Nephron progenitor cell (in vitro differentiated cells): ENCODE measurements at regions not wholly inside any gene's neighbourhood (a gene's known extent, or its start where the extent isn't known, plus 50 kb on each side); places are given as distances from the start of the nearest gene placed in this dataset.

Source experiments
- DNase-seq: peaks from one replicate; pipeline ENCODE4 v3.0.0; 2021
- H3K27ac Mint-ChIP-seq: 2 replicates; pipeline ENCODE4 v1.8.0; 2021; ENCODE audit warnings: mild to moderate bottlenecking, moderate library complexity, mixed read lengths
- H3K27me3 Mint-ChIP-seq: 2 replicates; pipeline ENCODE4 v1.8.0; 2021; ENCODE audit warnings: mild to moderate bottlenecking, low read depth, mixed read lengths; ENCODE audit not compliant: poor library complexity
- H3K36me3 Mint-ChIP-seq: 2 replicates; pipeline ENCODE4 v1.8.0; 2021; ENCODE audit warnings: low read depth, mixed read lengths
- H3K4me1 Mint-ChIP-seq: 2 replicates; pipeline ENCODE4 v1.8.0; 2021; ENCODE audit warnings: mixed read lengths
- H3K4me3 Mint-ChIP-seq: 2 replicates; pipeline ENCODE4 v1.8.0; 2021; ENCODE audit warnings: mild to moderate bottlenecking, moderate library complexity, mixed read lengths
- H3K9me3 Mint-ChIP-seq: 2 replicates; pipeline ENCODE4 v1.8.0; 2021; ENCODE audit warnings: mild to moderate bottlenecking, moderate library complexity, mixed read lengths
- CTCF ChIP-seq: fragments of 200-600 bp; sonication (generic); IDR thresholded peaks from 2 replicates; pipeline ENCODE4 v1.5.0; 2021; ENCODE audit warnings: antibody characterized with exemption

GRCh38 chr5:168007286-168007685 is 284.2 kb upstream of the WWC1 start:
- H3K27me3 Mint-ChIP-seq, result peaks cover 2% of the 10 kb centered on the region
- no peak overlapping the region for H3K4me3 Mint-ChIP-seq
- peaks cover 42% of the 10 kb centered on the region for H3K4me1 Mint-ChIP-seq
- H3K36me3 Mint-ChIP-seq, result no peaks in the 10 kb centered on the region
- TF ChIP-seq CTCF, result no peak
- no peak for DNase-seq
- no peaks in the 10 kb centered on the region for H3K9me3 Mint-ChIP-seq
- no peak overlapping the region for H3K27ac Mint-ChIP-seq

DNA sequence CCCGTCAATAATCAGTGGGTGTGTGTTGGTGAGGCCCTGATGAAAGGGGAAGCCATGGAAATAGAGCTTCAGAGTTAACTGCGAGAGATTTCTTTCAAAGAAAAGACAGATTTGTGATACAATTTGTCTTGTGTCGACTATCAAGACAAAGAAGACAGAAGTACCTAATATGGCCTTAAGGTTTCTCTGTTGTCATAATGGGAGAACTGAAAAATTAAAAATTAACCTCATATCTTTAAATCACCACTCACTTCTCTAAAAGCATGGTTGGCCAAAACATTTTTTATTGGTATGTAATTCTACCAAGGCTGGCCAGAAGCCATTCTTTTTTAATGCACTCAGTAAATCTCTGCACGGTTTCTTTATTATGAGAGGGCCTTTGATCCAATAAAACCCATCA is 282.9 kb upstream of the WWC1 start:
- Mint-ChIP-seq H3K4me1 (peaks cover 44% of the 10 kb centered on the region), H3K4me3 (no peak overlapping the region), H3K27me3 (peaks cover 2% of the 10 kb centered on the region), H3K36me3 (no peaks in the 10 kb centered on the region), H3K27ac (no peak overlapping the region), H3K9me3 (no peaks in the 10 kb centered on the region)
- no peak for DNase-seq
- no peak for TF ChIP-seq CTCF

DNA sequence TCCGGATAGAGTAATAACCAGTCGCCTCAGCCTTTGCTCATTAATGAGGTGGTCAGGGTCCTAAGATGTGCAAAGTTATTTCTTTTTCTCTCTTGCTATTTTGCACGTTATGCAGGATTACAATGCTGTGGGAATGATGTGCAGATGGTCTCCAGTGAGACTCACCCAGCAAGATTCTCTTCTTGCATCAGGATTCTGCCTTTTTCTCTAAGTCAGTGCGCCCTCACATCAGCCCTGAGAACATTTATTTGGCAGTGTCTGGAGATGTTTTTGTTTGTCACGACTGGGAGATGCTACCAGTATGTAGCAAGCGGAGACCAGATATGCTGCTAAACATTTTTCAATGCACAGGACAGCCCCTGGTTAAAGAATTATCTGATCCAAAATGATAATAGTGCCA is 280.3 kb upstream of the WWC1 start:
- Mint-ChIP-seq H3K27me3 (no peaks in the 10 kb centered on the region), H3K4me1 (peaks cover 32% of the 10 kb centered on the region), H3K27ac (no peak overlapping the region), H3K9me3 (no peaks in the 10 kb centered on the region), H3K4me3 (no peak overlapping the region), H3K36me3 (no peaks in the 10 kb centered on the region)
- no peak for DNase-seq
- no peak for TF ChIP-seq CTCF

- no peak for DNase-seq
- Mint-ChIP-seq H3K27ac (peak overlapping the region; percentile 8), H3K27me3 (no peaks in the 10 kb centered on the region), H3K9me3 (no peaks in the 10 kb centered on the region), H3K36me3 (no peaks in the 10 kb centered on the region), H3K4me1 (peaks cover 26% of the 10 kb centered on the region), H3K4me3 (no peak overlapping the region)
- TF ChIP-seq CTCF, result no peak
These were observed 279.4 kb upstream of the WWC1 start for GRCh38 chr5:168012006-168012405.

DNA sequence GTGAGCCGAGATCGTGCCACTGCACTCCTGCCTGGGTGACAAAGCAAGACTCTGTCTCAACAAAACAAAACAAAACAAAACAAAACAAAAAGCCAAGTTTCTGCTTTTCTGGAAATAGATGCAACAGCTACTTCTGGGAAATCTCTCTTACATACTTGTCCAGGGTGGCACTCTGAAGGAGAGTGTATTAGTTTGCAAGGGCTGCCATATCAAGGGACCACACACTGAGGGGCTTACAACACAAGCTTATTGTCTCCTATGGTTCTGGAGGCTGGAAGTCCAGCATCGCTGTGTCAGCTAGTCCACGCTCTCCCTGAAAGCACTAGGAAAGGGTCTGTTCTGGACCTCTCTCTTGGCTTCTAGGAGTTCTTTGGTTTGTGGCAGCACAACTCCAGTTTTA is 277.9 kb upstream of the WWC1 start:
- no peak overlapping the region for H3K27ac Mint-ChIP-seq
- DNase-seq, result no peak
- H3K36me3 Mint-ChIP-seq, result no peaks in the 10 kb centered on the region
- H3K9me3 Mint-ChIP-seq, result no peaks in the 10 kb centered on the region
- no peak overlapping the region for H3K4me3 Mint-ChIP-seq
- peaks cover 3% of the 10 kb centered on the region for H3K27me3 Mint-ChIP-seq
- H3K4me1 Mint-ChIP-seq, result peaks cover 16% of the 10 kb centered on the region
- no peak for TF ChIP-seq CTCF

DNA sequence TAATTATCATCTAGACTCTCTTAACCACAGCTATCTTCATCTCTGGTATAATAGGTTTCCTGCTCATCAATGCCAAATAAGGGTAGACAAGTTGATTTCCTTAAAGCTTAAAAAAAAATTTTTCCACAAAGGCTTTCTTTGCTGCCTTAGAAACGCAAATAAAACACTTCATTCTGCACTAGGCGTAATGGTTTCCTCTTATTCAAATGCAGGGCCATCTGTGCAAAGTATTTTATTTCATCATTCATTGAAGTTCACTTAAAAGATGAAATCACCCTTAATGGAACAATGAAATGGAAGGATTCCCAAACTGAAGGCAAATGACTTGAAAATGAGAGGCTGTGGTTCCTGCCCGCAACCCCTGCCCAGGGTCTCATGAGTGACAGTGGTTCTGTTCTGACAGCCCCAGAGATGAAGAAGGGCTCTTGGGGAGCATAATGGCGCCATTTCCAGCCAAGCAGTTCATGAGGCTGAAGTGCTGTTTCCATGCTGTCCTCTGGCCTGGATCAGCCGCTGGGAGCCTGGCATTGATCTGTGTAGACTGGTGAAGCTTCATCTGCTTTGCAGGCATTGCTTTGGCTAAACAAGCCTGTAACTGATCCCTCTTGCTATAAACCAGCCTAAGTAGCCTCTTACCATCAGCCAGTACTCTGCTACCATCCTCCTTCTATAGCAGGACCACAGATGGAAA is 276.9 kb upstream of the WWC1 start:
- Mint-ChIP-seq H3K27ac (no peak overlapping the region), H3K27me3 (peaks cover 6% of the 10 kb centered on the region), H3K4me3 (no peak overlapping the region), H3K9me3 (no peaks in the 10 kb centered on the region), H3K4me1 (peaks cover 13% of the 10 kb centered on the region), H3K36me3 (no peaks in the 10 kb centered on the region)
- DNase-seq, result no peak
- no peak for TF ChIP-seq CTCF
